ENCODE measurements at regions not wholly inside any gene's neighbourhood (a gene's known extent, or its start where the extent isn't known, plus 50 kb on each side); places are given as distances from the start of the nearest gene placed in this dataset.

DNA sequence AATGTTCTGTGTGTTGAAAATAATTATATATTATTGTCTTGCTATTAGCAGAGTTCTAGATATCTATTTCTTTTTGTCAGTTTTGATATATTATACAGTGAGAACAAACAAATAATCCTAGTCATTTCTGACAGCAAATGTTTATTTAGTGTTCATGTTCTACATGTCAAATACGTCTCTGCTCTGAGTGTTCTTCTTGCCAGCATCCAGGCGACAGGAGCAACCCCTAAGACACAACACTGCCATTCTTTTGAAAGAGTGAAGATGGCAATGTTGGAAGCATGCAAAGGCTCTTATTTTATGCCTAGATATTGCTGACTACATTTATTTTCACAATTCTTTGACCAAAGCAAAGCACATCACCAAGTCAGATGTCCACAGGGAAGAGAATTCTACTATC is 1556.6 kb upstream of the TMEFF2 start:
- no peak for TF ChIP-seq ZNF396 (CRISPR knock-in tag; IDR thresholded peaks at IDR 0.05; ENCODE audit: borderline replicate concordance)
- TF ChIP-seq ATF3 (CRISPR knock-in tag; conservative IDR thresholded peaks at IDR 0.05) = no peak
- no peak for TF ChIP-seq CBFB (CRISPR knock-in tag; IDR thresholded peaks at IDR 0.05; ENCODE audit: low read depth)
- TF ChIP-seq SP1 (CRISPR knock-in tag; conservative IDR thresholded peaks at IDR 0.05) = no peak
- TF ChIP-seq, protein P1, sequence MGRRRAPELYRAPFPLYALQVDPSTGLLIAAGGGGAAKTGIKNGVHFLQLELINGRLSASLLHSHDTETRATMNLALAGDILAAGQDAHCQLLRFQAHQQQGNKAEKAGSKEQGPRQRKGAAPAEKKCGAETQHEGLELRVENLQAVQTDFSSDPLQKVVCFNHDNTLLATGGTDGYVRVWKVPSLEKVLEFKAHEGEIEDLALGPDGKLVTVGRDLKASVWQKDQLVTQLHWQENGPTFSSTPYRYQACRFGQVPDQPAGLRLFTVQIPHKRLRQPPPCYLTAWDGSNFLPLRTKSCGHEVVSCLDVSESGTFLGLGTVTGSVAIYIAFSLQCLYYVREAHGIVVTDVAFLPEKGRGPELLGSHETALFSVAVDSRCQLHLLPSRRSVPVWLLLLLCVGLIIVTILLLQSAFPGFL (CRISPR knock-in tag; IDR thresholded peaks at IDR 0.05; ENCODE audit: borderline replicate concordance) = no peak
- no peak for TF ChIP-seq KAT7 (CRISPR knock-in tag; IDR thresholded peaks at IDR 0.05; ENCODE audit: borderline replicate concordance)
- TF ChIP-seq, protein P2, sequence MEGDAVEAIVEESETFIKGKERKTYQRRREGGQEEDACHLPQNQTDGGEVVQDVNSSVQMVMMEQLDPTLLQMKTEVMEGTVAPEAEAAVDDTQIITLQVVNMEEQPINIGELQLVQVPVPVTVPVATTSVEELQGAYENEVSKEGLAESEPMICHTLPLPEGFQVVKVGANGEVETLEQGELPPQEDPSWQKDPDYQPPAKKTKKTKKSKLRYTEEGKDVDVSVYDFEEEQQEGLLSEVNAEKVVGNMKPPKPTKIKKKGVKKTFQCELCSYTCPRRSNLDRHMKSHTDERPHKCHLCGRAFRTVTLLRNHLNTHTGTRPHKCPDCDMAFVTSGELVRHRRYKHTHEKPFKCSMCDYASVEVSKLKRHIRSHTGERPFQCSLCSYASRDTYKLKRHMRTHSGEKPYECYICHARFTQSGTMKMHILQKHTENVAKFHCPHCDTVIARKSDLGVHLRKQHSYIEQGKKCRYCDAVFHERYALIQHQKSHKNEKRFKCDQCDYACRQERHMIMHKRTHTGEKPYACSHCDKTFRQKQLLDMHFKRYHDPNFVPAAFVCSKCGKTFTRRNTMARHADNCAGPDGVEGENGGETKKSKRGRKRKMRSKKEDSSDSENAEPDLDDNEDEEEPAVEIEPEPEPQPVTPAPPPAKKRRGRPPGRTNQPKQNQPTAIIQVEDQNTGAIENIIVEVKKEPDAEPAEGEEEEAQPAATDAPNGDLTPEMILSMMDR (IDR thresholded peaks at IDR 0.05) = no peak
- TF ChIP-seq MAX (CRISPR knock-in tag; IDR thresholded peaks at IDR 0.05) = no peak

Measured in WTC11 (cell line).